ENCODE measurements at regions not wholly inside any gene's neighbourhood (a gene's known extent, or its start where the extent isn't known, plus 50 kb on each side); places are given as distances from the start of the nearest gene placed in this dataset.

- TF ChIP-seq POLR2A (IDR thresholded peaks at IDR 0.05) (no peak), CTCF (IDR thresholded peaks at IDR 0.05) (no peak)
Measured at GRCh38 chr17:14768923-14769322, 468.0 kb downstream of the HS3ST3B1 start.
